Esophagus muscularis mucosa (tissue), 3 donors: ENCODE measurements at regions not wholly inside any gene's neighbourhood (a gene's known extent, or its start where the extent isn't known, plus 50 kb on each side); places are given as distances from the start of the nearest gene placed in this dataset.

ENCODE experiments used
- CTCF ChIP-seq, 3 experiments: fragments of 200-600 bp in 2 of 3; fragments of 450-650 bp in 1 of 3; sonication (generic) in 2 of 3; IDR thresholded peaks; one replicate each; pipeline ENCODE4 v1.5.1; 2017 to 2019; ENCODE audit warnings: antibody characterized with exemption in 3 of 3, mild to moderate bottlenecking in 2 of 3, moderate library complexity in 1 of 3
- POLR2A ChIP-seq: fragments of 450-650 bp; IDR thresholded peaks from one replicate; pipeline ENCODE4 v1.6.1; 2017; ENCODE audit warnings: antibody characterized with exemption, moderate library complexity, mild to moderate bottlenecking, low read depth

GRCh38 chr13:90453342-90453741 is 894.1 kb upstream of the MIR17HG start:
- TF ChIP-seq CTCF (IDR thresholded peaks at IDR 0.05) (no peak), POLR2A (no peak)
